RWPE1 (cell line): ENCODE measurements at regions not wholly inside any gene's neighbourhood (a gene's known extent, or its start where the extent isn't known, plus 50 kb on each side); places are given as distances from the start of the nearest gene placed in this dataset.

Experiments used
- CTCF ChIA-PET: fragments of 350-600 bp; sonication (Branson Sonifier 250); formaldehyde crosslinking; extraction: SDS; loops from one replicate; lab custom pipeline; 2021; lab: Yijun Ruan, JAX
- POLR2A ChIA-PET: fragments of 400-600 bp; formaldehyde crosslinking; extraction: SDS; loops from one replicate; lab custom pipeline; 2020; ENCODE audit warnings: antibody characterized with exemption; ENCODE audit not compliant: low non-redundant PET; lab: Yijun Ruan, JAX
- DNase-seq: peaks from one replicate; pipeline ENCODE4 v3.0.0; 2012; ENCODE audit warnings: low spot score
- H3K27ac ChIP-seq: fragments of 450-650 bp; 2 replicates; pipeline ENCODE4 v1.5.1; 2017
- CTCF ChIP-seq: fragments of 450-650 bp; conservative IDR thresholded peaks from 2 replicates; pipeline ENCODE4 v1.5.1; 2017; ENCODE audit warnings: low read depth, mild to moderate bottlenecking

DNA sequence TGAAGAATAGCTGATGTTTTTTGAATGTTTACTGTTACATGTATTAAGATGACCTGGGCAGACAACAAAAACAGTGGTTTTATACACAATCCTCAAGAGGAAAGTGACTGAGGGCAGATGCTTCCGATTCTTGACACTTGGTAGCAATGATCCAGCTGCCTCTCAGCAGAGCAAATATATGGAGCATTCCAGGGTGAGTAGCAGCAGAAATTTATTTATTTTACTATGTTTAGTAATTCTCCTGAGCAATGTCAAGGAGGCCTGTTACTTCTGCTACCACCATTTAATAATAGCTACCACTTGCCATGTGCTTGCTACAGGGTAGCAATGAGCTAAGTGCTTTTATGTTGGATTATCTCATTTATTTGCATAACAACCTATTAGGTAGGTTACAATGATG is 69.1 kb upstream of the NR3C1 start:
- no peak overlapping the region for H3K27ac ChIP-seq
- POLR2A ChIA-PET = no interaction called here
- TF ChIP-seq CTCF = no peak
- no peak for DNase-seq
- CTCF ChIA-PET = interaction anchor here (0.6 kb wide), 1 partner anchor 16 kb away, joined by 3 read pairs; no protein-coding TSS in a partner anchor

DNA sequence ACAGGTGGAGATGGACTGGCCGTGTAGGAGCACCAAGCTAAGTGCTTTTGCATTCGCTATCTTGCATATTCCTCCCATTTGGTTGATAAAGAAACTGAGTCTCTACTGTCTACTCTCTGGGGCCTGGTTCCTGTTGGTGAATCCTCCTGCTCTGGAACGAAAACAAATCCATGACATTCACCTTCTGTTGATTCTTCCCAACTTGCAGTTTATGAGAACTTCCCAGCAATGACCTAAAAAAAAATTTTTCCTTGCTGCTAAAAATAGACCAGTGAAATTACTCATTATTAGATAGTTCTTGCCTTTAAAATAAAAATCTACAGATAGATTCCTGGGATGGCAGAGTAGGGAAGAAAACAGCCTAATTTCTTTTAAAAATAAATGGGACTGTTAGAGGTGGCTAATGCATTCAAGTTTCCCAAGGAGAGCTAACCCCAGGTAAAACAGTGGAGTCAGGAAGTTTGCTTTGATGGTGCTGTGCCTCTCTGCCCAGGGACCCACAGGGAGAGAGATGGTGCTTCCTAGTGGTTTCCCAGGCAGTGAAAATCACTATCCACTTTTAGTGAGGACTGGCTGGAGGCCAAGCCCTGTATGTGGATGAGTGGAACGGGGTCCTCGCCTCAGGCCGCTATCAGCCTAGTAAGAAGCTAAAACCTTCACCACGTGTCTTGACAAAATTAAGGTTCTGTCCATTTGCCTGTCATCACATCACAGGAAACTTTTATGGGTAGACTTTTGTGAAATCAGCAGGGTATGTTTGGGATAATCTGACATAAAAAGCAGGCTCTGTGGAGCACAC is 68.4 kb upstream of the NR3C1 start:
- H3K27ac ChIP-seq = no peak overlapping the region
- no peak for DNase-seq
- ChIA-PET POLR2A (no interaction called here), CTCF (interaction anchor here (0.6 kb wide), 2 partner anchors 9 to 16 kb away, joined by 3 to 6 read pairs; no protein-coding TSS in a partner anchor)
- TF ChIP-seq CTCF = no peak

DNA sequence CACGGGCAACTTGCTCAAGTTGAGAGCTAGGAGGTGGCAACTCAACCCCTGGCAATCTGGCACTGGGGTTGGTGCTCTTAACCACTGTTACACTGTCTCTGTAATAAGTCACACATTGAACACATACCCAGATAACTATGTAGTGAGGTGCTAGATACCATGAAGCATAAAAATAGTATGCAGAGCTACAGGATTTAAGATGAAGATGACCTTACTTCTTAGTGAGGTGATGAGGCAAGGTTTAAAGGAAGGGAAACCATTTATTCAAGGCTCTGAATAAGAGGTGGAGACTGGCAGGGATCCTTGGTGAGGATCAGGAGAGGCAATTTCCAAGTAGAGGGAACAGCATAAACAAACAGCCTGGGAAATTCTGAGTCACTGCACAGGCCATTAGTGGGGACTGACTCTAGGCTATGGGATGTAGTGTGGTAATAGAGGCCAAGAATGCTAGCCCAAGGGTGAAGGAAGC is 67.6 kb upstream of the NR3C1 start:
- no peak for DNase-seq
- TF ChIP-seq CTCF = no peak
- ChIA-PET POLR2A (no interaction called here), CTCF (interaction anchor here (0.6 kb wide), 1 partner anchor 9 kb away, joined by 6 read pairs; no protein-coding TSS in a partner anchor)
- no peak overlapping the region for H3K27ac ChIP-seq

DNA sequence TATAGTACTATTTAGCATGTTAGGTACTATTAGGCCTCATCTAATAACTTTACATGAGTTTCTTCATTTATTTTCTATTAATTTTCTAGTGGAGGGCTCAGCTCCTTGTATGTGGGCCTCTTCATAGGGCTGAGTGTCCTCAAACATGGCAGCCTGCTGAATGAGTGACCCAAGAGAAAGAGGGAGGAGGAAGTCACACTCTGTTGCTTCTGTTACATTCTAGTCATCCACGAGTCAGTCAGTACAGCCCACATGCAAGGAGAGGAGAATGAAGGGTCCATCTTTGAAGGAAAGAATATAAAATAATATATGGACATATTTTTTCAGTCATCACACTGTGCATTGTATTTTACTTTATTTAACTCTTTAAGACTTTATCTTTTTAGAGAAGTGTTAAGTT is 66.6 kb upstream of the NR3C1 start:
- ChIA-PET POLR2A (no interaction called here), CTCF (interaction anchor here (0.6 to 1.0 kb wide), 4 partner anchors 10 to 577 kb away, joined by 3 read pairs; no protein-coding TSS in a partner anchor)

GRCh38 chr5:143469125-143469524 is 65.6 kb upstream of the NR3C1 start:
- no peak for TF ChIP-seq CTCF
- ChIA-PET POLR2A (no interaction called here), CTCF (no interaction called here)
- no peak for DNase-seq
- no peak overlapping the region for H3K27ac ChIP-seq

More for the DNA sequence above, 66.6 kb upstream of the NR3C1 start:
- no peak for TF ChIP-seq CTCF
- H3K27ac ChIP-seq = no peak overlapping the region
- DNase-seq = no peak

DNA sequence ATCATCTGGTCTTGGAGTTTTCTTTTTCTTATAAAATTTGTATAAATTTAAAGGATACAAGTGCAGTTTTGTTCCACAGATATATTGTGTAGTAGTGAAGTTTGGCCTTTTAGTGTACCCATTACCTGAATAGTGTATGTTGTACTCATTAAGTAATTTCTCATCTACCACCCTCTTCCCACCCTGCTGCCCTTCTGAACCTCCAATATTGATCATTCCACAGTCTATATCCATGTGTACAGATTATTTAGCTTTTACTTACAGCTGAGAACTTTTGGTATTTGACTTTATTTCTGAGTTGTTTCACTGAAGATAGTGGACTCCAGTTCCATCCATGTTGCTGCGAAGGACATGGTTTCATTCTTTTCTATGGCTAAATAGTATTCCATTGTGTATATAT is 63.1 kb upstream of the NR3C1 start:
- DNase-seq = no peak
- POLR2A ChIA-PET = no interaction called here
- CTCF ChIA-PET = no interaction called here
- TF ChIP-seq CTCF = no peak
- H3K27ac ChIP-seq = no peak overlapping the region
